ENCODE measurements at regions not wholly inside any gene's neighbourhood (a gene's known extent, or its start where the extent isn't known, plus 50 kb on each side); places are given as distances from the start of the nearest gene placed in this dataset.

GRCh38 chrX:8030361-8030760 is 103.1 kb upstream of the PNPLA4 start:
- TF ChIP-seq POLR2AphosphoS5 (IDR thresholded peaks at IDR 0.05) (no peak), CTCF (IDR thresholded peaks at IDR 0.05) (no peak)

All from breast epithelium (tissue), 3 donors.